Kasumi-1 (cell line): ENCODE measurements at regions not wholly inside any gene's neighbourhood (a gene's known extent, or its start where the extent isn't known, plus 50 kb on each side); places are given as distances from the start of the nearest gene placed in this dataset.
"Not testable (repeated sequence)": the region's sequence is repeated elsewhere in the genome, so short reads cannot be mapped to it uniquely, and the experiment has no call there.

Experiments used
- DNase-seq, 2 experiments: peaks; one replicate each; lab custom pipeline; 2025; lab: John Stamatoyannopoulos, UW

GRCh38 chr3:89747541-89748278 lies 640.3 kb downstream of the EPHA3 start:
- DNase-seq, result not testable (repeated sequence)

DNA sequence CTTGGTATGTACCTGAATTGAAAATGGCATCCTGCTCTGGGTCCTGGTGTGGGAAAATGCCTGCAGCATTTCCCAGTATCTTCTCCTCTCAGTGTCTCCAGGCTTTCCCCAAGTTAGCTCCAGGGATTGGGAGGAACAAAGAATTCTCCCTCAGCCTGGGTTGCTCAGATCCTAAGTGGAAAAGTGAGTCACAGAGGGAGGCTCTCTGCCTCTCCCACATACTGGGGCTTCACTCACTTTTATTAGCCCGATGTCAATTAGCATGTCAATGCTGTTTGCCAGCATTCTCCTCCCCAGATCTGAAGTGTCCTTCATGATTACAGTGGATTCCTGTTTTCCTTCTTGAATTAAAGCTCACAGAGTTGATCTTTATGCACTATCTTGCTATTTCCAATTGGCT lies 655.0 kb downstream of the EPHA3 start:
- DNase-seq, result no peak

- no peak for DNase-seq
Measured at GRCh38 chr3:89783341-89783927, 676.0 kb downstream of the EPHA3 start.

DNA sequence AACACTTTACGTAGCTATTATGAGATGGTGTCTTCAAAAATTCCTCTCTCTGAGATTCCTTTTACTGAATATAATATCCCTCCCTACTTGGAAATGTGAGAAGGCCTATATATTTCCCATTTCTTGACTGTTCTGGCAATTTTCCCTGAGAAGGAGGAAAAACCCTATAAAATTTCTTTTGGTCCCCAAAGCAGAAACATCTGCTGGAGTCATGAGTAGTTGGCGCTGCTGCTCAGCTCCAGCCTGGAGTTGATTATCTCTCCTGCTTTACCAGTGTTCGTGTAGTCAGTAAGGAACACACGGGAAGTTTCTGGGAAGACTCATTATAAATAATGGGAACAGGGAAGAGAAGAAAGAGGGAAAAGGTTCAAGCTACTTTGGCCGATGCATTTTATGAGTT lies 680.1 kb downstream of the EPHA3 start:
- DNase-seq, result no peak

GRCh38 chr3:89787979-89788378 lies 680.6 kb downstream of the EPHA3 start:
- no peak for DNase-seq

DNA sequence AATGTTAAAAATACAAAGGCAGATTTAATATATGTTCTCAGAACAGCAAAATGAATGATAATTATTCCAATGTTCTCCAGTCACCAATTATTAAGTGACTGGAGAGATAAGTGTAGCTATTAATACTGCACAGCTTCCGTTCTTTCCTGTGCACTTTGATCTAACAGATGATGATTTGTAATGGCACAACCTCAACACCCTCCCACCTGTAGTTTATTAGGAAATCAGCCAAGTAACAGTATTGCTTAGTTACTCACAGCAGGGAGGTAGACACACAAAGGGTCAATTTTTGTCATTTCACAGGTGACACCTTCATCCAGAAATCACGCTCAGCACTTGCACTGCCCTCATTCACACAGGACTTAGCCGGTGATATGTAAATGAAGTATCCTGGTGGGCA lies 688.1 kb downstream of the EPHA3 start:
- DNase-seq, result no peak

GRCh38 chr3:89802881-89803280 lies 695.5 kb downstream of the EPHA3 start:
- no peak for DNase-seq

DNA sequence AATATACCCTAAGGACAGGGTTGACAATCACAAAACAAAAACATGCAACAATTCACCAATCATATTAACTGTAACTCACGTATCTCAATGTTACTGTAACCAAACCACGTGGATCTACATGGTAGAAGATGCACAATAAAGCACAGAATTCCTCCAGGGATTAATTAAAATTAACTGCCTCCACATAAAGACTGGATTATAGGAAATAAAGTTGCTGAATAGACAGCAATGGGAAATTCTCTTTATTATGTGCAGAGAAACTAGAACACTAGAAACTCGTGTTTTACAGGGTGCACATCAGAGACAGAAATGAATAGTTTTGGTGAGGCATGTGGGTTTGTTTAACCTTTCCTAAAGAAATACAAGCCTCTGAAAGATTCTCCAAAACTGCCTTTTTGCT lies 696.3 kb downstream of the EPHA3 start:
- no peak for DNase-seq

- DNase-seq, result no peak
Measured at GRCh38 chr3:89806166-89806565, 698.7 kb downstream of the EPHA3 start.

- DNase-seq, result no peak
Measured at GRCh38 chr3:89808680-89809197, 701.3 kb downstream of the EPHA3 start.

DNA sequence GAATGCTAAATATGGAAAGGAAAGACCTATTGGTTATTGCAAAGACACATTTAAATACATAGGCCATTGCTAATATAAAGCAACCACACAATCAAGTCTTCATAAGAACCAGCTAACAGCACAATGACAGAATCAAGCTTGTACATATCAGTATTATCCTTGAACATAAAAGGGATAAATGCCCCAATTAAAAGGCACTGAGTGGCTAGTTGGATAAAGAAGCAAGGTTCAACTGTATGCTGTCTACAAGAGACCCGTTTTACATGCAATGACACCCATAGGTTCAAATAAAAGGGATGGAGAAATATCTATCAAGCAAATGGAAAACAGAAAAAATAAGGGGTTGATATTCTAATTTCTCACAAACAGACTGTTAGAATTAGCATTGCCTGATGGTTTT lies 706.1 kb downstream of the EPHA3 start:
- no peak for DNase-seq

DNA sequence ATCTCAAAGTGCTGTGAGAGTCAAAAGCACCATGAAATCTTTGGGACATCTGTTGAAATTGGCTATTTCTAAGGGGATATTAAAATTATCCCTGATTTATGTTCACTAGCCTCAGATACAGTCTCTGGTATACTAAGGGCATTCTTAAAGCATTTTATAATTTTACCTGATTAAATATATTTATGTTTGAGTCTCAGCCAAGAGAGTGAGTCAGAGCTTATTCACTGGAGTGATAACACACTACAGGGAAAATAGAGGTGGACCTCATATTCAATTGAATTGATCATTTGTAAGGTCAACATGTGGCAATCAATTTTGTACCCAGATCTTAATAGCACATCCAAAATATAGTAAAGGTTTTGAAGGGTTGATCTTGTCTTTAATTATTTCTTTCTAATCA lies 733.6 kb downstream of the EPHA3 start:
- no peak for DNase-seq

- no peak for DNase-seq
Measured at GRCh38 chr3:89845053-89845452, 737.6 kb downstream of the EPHA3 start.

GRCh38 chr3:89847955-89848354 lies 740.5 kb downstream of the EPHA3 start:
- no peak for DNase-seq

- peak; percentile 22 to 48 for DNase-seq
Measured at GRCh38 chr3:89851974-89852621, 744.7 kb downstream of the EPHA3 start.

DNA sequence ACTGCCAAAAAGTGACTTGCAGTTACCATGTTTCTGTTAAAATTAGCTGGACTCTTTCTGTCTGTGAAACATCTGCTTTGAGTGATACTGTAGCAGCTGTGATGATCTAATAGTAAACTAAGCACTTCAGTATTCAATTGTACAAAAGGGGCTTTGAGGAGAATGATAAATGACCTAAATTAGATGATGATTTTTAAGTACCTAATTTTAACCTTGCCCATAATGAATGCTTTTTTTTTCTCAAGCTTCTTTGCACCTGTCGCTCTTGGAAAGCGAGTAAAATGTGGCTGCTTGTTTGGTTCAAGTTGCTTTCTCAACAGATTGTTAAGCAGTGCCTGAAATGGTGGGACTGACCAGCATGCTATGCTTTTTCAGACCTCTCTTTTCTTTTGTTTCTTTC lies 752.3 kb downstream of the EPHA3 start:
- DNase-seq, result no peak

DNA sequence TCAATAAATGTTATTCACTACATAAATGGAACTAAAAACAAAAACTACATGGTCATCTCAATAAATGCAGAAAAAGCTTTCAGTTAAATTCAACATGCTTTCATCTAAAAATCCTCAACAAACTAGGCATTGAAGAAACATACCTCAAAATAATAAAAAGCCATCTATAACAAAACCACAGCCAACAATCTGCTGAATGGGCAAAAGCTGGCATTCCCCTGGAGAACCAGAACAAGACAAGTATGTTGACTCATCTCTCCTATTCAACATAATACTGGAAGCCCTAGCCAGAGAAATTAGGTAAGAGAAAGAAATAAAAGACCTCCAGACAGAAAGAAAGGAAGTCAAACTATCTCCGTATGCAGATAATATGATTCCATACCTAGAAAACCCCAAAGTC lies 759.9 kb downstream of the EPHA3 start:
- DNase-seq, result no peak

GRCh38 chr3:89876116-89876515 lies 768.7 kb downstream of the EPHA3 start:
- DNase-seq, result no peak

- no peak for DNase-seq
Measured at GRCh38 chr3:89877230-89877629, 769.8 kb downstream of the EPHA3 start.

GRCh38 chr3:89889386-89889785 lies 782.0 kb downstream of the EPHA3 start:
- DNase-seq, result no peak

DNA sequence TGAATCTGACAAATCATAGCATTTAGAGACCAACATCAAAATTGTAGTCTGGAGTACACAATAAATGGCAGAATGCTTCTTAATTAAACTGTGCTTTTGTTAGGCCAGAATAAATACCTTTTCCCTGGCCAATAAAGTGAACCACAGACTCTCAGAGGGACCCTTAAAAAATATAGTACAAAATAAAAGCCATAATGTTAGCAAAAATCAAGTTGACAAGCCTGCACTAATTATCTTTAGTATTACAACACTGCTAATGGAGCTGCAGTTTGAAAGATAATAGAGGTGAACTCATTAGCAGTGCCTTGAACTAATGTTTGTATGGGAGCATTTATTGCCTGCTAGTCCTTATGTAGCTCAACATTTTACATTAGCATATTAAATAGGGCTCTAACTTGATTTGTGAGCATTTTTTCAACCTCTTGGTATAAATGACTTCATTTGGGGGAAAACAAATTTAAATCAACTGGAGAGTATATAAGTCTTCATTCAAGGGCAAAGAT lies 801.3 kb downstream of the EPHA3 start:
- no peak for DNase-seq

GRCh38 chr3:89912031-89912430 lies 804.6 kb downstream of the EPHA3 start:
- DNase-seq, result no peak
